DMS153 treated with DMSO at 0.1 percent for 48 hours (cell line): ENCODE measurements at regions not wholly inside any gene's neighbourhood (a gene's known extent, or its start where the extent isn't known, plus 50 kb on each side); places are given as distances from the start of the nearest gene placed in this dataset.

ENCODE experiments used
- DNase-seq: peaks from one replicate; lab custom pipeline; 2025; ENCODE audit not compliant: unreplicated experiment; lab: John Stamatoyannopoulos, UW

- DNase-seq = no peak
These were observed 230.2 kb downstream of the VRK1 start for GRCh38 chr14:97027256-97027999.

GRCh38 chr14:97028382-97028781 lies 231.2 kb downstream of the VRK1 start:
- DNase-seq = no peak

- DNase-seq = no peak
These were observed 232.6 kb downstream of the VRK1 start for GRCh38 chr14:97029800-97030199.

- DNase-seq = no peak
These were observed 234.3 kb downstream of the VRK1 start for GRCh38 chr14:97031530-97031929.

GRCh38 chr14:97033556-97034081 lies 236.4 kb downstream of the VRK1 start:
- DNase-seq = no peak

- no peak for DNase-seq
These were observed 239.1 kb downstream of the VRK1 start for GRCh38 chr14:97036086-97036852.

GRCh38 chr14:97039717-97040363 lies 242.7 kb downstream of the VRK1 start:
- no peak for DNase-seq

- no peak for DNase-seq
These were observed 249.8 kb downstream of the VRK1 start for GRCh38 chr14:97046967-97047366.

- DNase-seq = no peak
These were observed 254.8 kb downstream of the VRK1 start for GRCh38 chr14:97052001-97052400.

GRCh38 chr14:97053941-97054340 lies 256.8 kb downstream of the VRK1 start:
- DNase-seq = no peak

GRCh38 chr14:97055355-97055754 lies 258.2 kb downstream of the VRK1 start:
- no peak for DNase-seq

GRCh38 chr14:97056086-97056485 lies 258.9 kb downstream of the VRK1 start:
- no peak for DNase-seq

GRCh38 chr14:97057238-97058073 lies 260.3 kb downstream of the VRK1 start:
- DNase-seq = no peak

GRCh38 chr14:97058074-97058467 lies 260.9 kb downstream of the VRK1 start:
- DNase-seq = peak; percentile 15

- DNase-seq = no peak
These were observed 261.4 kb downstream of the VRK1 start for GRCh38 chr14:97058589-97058988.

- DNase-seq = no peak
These were observed 264.0 kb downstream of the VRK1 start for GRCh38 chr14:97061198-97061597.

- no peak for DNase-seq
These were observed 264.5 kb downstream of the VRK1 start for GRCh38 chr14:97061714-97062113.

- no peak for DNase-seq
These were observed 268.3 kb downstream of the VRK1 start for GRCh38 chr14:97065305-97066067.

GRCh38 chr14:97066068-97066899 lies 269.1 kb downstream of the VRK1 start:
- DNase-seq = no peak
